SKM-1 (cell line): ENCODE measurements at regions not wholly inside any gene's neighbourhood (a gene's known extent, or its start where the extent isn't known, plus 50 kb on each side); places are given as distances from the start of the nearest gene placed in this dataset.
A peak's percentile ranks its signal among the peaks of the same experiment; 100 is the strongest.

Experiments used
- DNase-seq: peaks from one replicate; lab custom pipeline; 2025; ENCODE audit not compliant: unreplicated experiment; lab: John Stamatoyannopoulos, UW

GRCh38 chr1:217004776-217005436 is 281.7 kb upstream of the ESRRG start:
- no peak for DNase-seq

GRCh38 chr1:217003355-217003754 is 280.1 kb upstream of the ESRRG start:
- DNase-seq: no peak

- no peak for DNase-seq
Observed at GRCh38 chr1:216997831-216998230, 274.6 kb upstream of the ESRRG start.

GRCh38 chr1:216997069-216997468 is 273.8 kb upstream of the ESRRG start:
- DNase-seq: no peak

- no peak for DNase-seq
Observed at GRCh38 chr1:216984536-216984935, 261.3 kb upstream of the ESRRG start.

- DNase-seq: no peak
Observed at GRCh38 chr1:216983823-216984222, 260.6 kb upstream of the ESRRG start.

GRCh38 chr1:216961516-216961915 is 238.3 kb upstream of the ESRRG start:
- DNase-seq: no peak

GRCh38 chr1:216960716-216961115 is 237.5 kb upstream of the ESRRG start:
- DNase-seq: no peak

- DNase-seq: no peak
Observed at GRCh38 chr1:216958569-216958968, 235.3 kb upstream of the ESRRG start.

- no peak for DNase-seq
Observed at GRCh38 chr1:216953495-216953894, 230.3 kb upstream of the ESRRG start.

GRCh38 chr1:216952864-216953263 is 229.6 kb upstream of the ESRRG start:
- no peak for DNase-seq

- DNase-seq: no peak
Observed at GRCh38 chr1:216945538-216946080, 222.4 kb upstream of the ESRRG start.

- no peak for DNase-seq
Observed at GRCh38 chr1:216944864-216945510, 221.8 kb upstream of the ESRRG start.

- DNase-seq: no peak
Observed at GRCh38 chr1:216937491-216937890, 214.3 kb upstream of the ESRRG start.

GRCh38 chr1:216936779-216937178 is 213.6 kb upstream of the ESRRG start:
- DNase-seq: no peak

- DNase-seq: no peak
Observed at GRCh38 chr1:216935901-216936300, 212.7 kb upstream of the ESRRG start.

GRCh38 chr1:216932424-216932823 is 209.2 kb upstream of the ESRRG start:
- DNase-seq: no peak

GRCh38 chr1:216929870-216930582 is 206.8 kb upstream of the ESRRG start:
- DNase-seq: peak; percentile 62

- no peak for DNase-seq
Observed at GRCh38 chr1:216927633-216928032, 204.4 kb upstream of the ESRRG start.

- DNase-seq: no peak
Observed at GRCh38 chr1:216926720-216927510, 203.7 kb upstream of the ESRRG start.

GRCh38 chr1:216925962-216926625 is 202.9 kb upstream of the ESRRG start:
- no peak for DNase-seq
